ENCODE measurements at regions not wholly inside any gene's neighbourhood (a gene's known extent, or its start where the extent isn't known, plus 50 kb on each side); places are given as distances from the start of the nearest gene placed in this dataset.
A peak's percentile ranks its signal among the peaks of the same experiment; 100 is the strongest.

DNA sequence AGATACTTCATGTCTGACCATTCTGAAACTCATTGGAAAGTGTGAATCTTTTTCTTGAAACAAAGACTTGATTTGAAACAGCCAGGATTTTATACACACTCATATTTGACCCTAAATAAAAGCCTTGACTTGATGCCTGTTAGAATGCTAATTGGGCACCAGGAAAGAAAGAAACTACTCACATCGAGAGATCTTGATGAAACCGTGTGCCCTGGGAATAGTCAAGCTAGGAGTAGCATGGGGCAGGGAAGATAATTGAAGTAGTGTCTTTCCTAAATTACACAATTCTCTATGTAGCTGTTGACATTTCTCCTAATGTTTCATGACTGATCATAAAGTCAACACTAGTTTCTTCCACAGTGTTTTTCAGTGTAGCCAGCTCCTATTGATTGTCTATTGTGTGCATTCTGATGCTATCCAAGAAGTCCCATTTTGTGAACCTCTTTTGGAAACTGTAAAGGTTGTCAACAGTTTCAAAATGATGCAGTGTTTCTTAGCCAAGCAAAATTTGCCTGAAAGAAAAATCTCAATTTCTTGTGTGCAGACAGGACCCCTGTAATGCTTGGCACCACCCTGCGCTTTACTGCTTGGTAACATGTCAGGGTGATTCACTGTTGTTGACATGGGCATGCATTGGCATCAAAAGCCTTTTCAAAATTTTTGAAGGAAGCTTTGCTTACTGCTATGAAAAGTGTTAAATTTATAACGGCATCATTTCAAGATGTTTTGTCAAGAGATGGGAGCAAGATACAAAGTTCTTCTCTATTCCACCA lies 52.5 kb upstream of the OTOL1 start (continued):
- no peak for TF ChIP-seq ZNF720 (CRISPR knock-in tag; IDR thresholded peaks at IDR 0.05)
- TF ChIP-seq, protein P1, sequence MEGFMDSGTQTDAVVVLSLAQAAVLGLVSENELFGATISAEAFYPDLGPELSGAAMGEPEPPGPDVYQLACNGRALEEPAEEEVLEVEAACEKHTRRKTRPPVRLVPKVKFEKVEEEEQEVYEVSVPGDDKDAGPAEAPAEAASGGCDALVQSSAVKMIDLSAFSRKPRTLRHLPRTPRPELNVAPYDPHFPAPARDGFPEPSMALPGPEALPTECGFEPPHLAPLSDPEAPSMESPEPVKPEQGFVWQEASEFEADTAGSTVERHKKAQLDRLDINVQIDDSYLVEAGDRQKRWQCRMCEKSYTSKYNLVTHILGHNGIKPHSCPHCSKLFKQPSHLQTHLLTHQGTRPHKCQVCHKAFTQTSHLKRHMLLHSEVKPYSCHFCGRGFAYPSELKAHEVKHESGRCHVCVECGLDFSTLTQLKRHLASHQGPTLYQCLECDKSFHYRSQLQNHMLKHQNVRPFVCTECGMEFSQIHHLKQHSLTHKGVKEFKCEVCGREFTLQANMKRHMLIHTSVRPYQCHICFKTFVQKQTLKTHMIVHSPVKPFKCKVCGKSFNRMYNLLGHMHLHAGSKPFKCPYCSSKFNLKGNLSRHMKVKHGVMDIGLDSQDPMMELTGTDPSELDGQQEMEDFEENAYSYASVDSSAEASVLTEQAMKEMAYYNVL (CRISPR knock-in tag; IDR thresholded peaks at IDR 0.05; ENCODE audit: borderline replicate concordance): no peak
- TF ChIP-seq ONECUT2 (CRISPR knock-in tag; IDR thresholded peaks at IDR 0.05): 0 out of 2 replicates have a peak, but pooled peaks have one; percentile 43
- TF ChIP-seq, protein P2, sequence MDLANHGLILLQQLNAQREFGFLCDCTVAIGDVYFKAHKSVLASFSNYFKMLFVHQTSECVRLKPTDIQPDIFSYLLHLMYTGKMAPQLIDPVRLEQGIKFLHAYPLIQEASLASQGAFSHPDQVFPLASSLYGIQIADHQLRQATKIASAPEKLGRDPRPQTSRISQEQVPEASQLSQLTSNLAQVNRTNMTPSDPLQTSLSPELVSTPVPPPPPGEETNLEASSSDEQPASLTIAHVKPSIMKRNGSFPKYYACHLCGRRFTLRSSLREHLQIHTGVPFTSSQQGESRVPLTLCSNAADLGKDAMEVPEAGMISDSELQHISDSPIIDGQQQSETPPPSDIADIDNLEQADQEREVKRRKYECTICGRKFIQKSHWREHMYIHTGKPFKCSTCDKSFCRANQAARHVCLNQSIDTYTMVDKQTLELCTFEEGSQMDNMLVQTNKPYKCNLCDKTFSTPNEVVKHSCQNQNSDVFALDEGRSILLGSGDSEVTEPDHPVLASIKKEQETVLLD (CRISPR knock-in tag; IDR thresholded peaks at IDR 0.05; ENCODE audit: low read depth): no peak
- TF ChIP-seq MED1 (CRISPR knock-in tag; IDR thresholded peaks at IDR 0.05): 0 out of 2 replicates have a peak, but pooled peaks have one; percentile 19
- TF ChIP-seq, protein P3, sequence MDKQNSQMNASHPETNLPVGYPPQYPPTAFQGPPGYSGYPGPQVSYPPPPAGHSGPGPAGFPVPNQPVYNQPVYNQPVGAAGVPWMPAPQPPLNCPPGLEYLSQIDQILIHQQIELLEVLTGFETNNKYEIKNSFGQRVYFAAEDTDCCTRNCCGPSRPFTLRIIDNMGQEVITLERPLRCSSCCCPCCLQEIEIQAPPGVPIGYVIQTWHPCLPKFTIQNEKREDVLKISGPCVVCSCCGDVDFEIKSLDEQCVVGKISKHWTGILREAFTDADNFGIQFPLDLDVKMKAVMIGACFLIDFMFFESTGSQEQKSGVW (CRISPR knock-in tag; IDR thresholded peaks at IDR 0.05; ENCODE audit: borderline replicate concordance): no peak
- no peak for TF ChIP-seq ZZZ3 (CRISPR knock-in tag; IDR thresholded peaks at IDR 0.05; ENCODE audit: borderline replicate concordance)
- TF ChIP-seq, protein P4, sequence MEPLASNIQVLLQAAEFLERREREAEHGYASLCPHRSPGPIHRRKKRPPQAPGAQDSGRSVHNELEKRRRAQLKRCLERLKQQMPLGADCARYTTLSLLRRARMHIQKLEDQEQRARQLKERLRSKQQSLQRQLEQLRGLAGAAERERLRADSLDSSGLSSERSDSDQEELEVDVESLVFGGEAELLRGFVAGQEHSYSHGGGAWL (CRISPR knock-in tag; IDR thresholded peaks at IDR 0.05): no peak
- TF ChIP-seq, protein P5, sequence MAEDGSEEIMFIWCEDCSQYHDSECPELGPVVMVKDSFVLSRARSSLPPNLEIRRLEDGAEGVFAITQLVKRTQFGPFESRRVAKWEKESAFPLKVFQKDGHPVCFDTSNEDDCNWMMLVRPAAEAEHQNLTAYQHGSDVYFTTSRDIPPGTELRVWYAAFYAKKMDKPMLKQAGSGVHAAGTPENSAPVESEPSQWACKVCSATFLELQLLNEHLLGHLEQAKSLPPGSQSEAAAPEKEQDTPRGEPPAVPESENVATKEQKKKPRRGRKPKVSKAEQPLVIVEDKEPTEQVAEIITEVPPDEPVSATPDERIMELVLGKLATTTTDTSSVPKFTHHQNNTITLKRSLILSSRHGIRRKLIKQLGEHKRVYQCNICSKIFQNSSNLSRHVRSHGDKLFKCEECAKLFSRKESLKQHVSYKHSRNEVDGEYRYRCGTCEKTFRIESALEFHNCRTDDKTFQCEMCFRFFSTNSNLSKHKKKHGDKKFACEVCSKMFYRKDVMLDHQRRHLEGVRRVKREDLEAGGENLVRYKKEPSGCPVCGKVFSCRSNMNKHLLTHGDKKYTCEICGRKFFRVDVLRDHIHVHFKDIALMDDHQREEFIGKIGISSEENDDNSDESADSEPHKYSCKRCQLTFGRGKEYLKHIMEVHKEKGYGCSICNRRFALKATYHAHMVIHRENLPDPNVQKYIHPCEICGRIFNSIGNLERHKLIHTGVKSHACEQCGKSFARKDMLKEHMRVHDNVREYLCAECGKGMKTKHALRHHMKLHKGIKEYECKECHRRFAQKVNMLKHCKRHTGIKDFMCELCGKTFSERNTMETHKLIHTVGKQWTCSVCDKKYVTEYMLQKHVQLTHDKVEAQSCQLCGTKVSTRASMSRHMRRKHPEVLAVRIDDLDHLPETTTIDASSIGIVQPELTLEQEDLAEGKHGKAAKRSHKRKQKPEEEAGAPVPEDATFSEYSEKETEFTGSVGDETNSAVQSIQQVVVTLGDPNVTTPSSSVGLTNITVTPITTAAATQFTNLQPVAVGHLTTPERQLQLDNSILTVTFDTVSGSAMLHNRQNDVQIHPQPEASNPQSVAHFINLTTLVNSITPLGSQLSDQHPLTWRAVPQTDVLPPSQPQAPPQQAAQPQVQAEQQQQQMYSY (CRISPR knock-in tag; IDR thresholded peaks at IDR 0.05): no peak
- TF ChIP-seq KLF9 (CRISPR knock-in tag; IDR thresholded peaks at IDR 0.05; ENCODE audit: low read depth): no peak
- peak; percentile 84 for TF ChIP-seq GATAD2A (CRISPR knock-in tag; IDR thresholded peaks at IDR 0.05)
- TF ChIP-seq FOXP1 (IDR thresholded peaks at IDR 0.05): peak; percentile 18; the same call in 1 of the 2 replicates
- peak; percentile 84 for TF ChIP-seq FOXP1 (CRISPR knock-in tag; IDR thresholded peaks at IDR 0.05)
- no peak for TF ChIP-seq ZNF678 (CRISPR knock-in tag; IDR thresholded peaks at IDR 0.05)
- TF ChIP-seq, protein P6, sequence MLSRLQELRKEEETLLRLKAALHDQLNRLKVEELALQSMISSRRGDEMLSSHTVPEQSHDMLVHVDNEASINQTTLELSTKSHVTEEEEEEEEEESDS (CRISPR knock-in tag; IDR thresholded peaks at IDR 0.05; ENCODE audit: borderline replicate concordance): no peak

Data from HepG2 (cell line).